ENCODE measurements at regions not wholly inside any gene's neighbourhood (a gene's known extent, or its start where the extent isn't known, plus 50 kb on each side); places are given as distances from the start of the nearest gene placed in this dataset.

DNA sequence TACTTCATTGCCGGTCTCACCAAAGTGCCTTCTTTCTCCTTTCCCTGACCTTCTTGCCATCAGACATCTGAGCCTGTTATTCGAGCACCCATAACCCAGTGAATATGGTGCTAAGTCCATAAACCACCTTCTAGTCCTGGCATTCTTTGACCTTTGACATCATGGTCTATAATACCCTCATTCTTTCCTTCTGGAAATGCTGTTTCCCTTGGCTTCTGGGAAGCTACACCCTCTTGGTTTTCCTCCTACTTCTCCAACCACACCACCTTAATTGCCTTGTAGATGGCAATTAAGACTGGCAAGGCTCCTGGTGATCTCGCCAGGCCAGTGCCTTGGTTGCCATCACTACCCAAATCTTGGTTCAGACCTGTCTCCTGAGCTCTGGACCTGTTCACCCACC is 56.1 kb upstream of the TRAK1 start:
- TF ChIP-seq, protein P1, sequence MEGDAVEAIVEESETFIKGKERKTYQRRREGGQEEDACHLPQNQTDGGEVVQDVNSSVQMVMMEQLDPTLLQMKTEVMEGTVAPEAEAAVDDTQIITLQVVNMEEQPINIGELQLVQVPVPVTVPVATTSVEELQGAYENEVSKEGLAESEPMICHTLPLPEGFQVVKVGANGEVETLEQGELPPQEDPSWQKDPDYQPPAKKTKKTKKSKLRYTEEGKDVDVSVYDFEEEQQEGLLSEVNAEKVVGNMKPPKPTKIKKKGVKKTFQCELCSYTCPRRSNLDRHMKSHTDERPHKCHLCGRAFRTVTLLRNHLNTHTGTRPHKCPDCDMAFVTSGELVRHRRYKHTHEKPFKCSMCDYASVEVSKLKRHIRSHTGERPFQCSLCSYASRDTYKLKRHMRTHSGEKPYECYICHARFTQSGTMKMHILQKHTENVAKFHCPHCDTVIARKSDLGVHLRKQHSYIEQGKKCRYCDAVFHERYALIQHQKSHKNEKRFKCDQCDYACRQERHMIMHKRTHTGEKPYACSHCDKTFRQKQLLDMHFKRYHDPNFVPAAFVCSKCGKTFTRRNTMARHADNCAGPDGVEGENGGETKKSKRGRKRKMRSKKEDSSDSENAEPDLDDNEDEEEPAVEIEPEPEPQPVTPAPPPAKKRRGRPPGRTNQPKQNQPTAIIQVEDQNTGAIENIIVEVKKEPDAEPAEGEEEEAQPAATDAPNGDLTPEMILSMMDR (IDR thresholded peaks at IDR 0.05), result no peak
- TF ChIP-seq JUN (CRISPR knock-in tag; IDR thresholded peaks at IDR 0.05) (no peak), NFYB (CRISPR knock-in tag; conservative IDR thresholded peaks at IDR 0.05; ENCODE audit: low read depth) (no peak), TCF7 (CRISPR knock-in tag; IDR thresholded peaks at IDR 0.05; ENCODE audit: low read depth) (no peak), FOXK1 (CRISPR knock-in tag; IDR thresholded peaks at IDR 0.05) (no peak), ETV6 (CRISPR knock-in tag; IDR thresholded peaks at IDR 0.05) (no peak), MXD4 (CRISPR knock-in tag; IDR thresholded peaks at IDR 0.05; ENCODE audit: borderline replicate concordance) (no peak), EMX1 (CRISPR knock-in tag; IDR thresholded peaks at IDR 0.05) (no peak), ZBTB21 (CRISPR knock-in tag; IDR thresholded peaks at IDR 0.05; ENCODE audit: borderline replicate concordance) (no peak), ZNF138 (CRISPR knock-in tag; conservative IDR thresholded peaks at IDR 0.05) (no peak)
- TF ChIP-seq, protein P2, sequence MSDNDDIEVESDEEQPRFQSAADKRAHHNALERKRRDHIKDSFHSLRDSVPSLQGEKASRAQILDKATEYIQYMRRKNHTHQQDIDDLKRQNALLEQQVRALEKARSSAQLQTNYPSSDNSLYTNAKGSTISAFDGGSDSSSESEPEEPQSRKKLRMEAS (CRISPR knock-in tag; IDR thresholded peaks at IDR 0.05), result no peak
- TF ChIP-seq, protein P3, sequence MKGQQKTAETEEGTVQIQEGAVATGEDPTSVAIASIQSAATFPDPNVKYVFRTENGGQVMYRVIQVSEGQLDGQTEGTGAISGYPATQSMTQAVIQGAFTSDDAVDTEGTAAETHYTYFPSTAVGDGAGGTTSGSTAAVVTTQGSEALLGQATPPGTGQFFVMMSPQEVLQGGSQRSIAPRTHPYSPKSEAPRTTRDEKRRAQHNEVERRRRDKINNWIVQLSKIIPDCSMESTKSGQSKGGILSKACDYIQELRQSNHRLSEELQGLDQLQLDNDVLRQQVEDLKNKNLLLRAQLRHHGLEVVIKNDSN (CRISPR knock-in tag; IDR thresholded peaks at IDR 0.05), result no peak
- TF ChIP-seq, protein P4, sequence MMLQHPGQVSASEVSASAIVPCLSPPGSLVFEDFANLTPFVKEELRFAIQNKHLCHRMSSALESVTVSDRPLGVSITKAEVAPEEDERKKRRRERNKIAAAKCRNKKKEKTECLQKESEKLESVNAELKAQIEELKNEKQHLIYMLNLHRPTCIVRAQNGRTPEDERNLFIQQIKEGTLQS (CRISPR knock-in tag; conservative IDR thresholded peaks at IDR 0.05), result no peak
- TF ChIP-seq, protein P5, sequence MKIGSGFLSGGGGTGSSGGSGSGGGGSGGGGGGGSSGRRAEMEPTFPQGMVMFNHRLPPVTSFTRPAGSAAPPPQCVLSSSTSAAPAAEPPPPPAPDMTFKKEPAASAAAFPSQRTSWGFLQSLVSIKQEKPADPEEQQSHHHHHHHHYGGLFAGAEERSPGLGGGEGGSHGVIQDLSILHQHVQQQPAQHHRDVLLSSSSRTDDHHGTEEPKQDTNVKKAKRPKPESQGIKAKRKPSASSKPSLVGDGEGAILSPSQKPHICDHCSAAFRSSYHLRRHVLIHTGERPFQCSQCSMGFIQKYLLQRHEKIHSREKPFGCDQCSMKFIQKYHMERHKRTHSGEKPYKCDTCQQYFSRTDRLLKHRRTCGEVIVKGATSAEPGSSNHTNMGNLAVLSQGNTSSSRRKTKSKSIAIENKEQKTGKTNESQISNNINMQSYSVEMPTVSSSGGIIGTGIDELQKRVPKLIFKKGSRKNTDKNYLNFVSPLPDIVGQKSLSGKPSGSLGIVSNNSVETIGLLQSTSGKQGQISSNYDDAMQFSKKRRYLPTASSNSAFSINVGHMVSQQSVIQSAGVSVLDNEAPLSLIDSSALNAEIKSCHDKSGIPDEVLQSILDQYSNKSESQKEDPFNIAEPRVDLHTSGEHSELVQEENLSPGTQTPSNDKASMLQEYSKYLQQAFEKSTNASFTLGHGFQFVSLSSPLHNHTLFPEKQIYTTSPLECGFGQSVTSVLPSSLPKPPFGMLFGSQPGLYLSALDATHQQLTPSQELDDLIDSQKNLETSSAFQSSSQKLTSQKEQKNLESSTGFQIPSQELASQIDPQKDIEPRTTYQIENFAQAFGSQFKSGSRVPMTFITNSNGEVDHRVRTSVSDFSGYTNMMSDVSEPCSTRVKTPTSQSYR (CRISPR knock-in tag; IDR thresholded peaks at IDR 0.05), result no peak
